ENCODE measurements at regions not wholly inside any gene's neighbourhood (a gene's known extent, or its start where the extent isn't known, plus 50 kb on each side); places are given as distances from the start of the nearest gene placed in this dataset.

DNA sequence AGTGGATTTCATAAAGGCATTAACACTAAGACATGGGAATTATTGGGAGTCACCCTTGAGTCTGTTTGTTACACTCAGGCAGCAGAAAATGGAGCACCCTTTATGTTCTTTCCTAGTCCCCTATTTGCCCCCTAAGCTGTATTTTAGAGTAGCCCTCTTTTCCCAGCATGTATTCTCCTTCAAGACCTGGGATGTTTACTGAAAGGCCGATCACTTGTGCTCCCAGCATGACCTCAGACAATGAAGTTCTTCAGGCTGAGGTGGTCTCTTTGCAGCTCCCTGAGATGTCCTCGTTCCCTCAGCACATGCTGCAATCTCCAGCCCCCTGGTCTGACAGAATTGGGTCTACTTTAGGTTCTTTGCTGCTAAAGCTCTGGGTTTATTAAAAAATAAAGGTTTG, 169.7 kb downstream of the YTHDC2 start:
- TF ChIP-seq REST (IDR thresholded peaks at IDR 0.05; ENCODE audit: insufficient replicate concordance, low read depth), result no peak
- Histone ChIP-seq H3K27ac (replicated peaks) (no peak overlapping the region), H3K27me3 (ENCODE audit: insufficient read depth, poor library complexity, severe bottlenecking) (no peaks in the 10 kb centered on the region), H3K4me3 (replicated peaks; ENCODE audit: insufficient read depth, low read length) (no peak overlapping the region)
- DNase-seq (ENCODE audit: low read depth in 1 of 2, low spot score in 1 of 2), result no peak

DNA sequence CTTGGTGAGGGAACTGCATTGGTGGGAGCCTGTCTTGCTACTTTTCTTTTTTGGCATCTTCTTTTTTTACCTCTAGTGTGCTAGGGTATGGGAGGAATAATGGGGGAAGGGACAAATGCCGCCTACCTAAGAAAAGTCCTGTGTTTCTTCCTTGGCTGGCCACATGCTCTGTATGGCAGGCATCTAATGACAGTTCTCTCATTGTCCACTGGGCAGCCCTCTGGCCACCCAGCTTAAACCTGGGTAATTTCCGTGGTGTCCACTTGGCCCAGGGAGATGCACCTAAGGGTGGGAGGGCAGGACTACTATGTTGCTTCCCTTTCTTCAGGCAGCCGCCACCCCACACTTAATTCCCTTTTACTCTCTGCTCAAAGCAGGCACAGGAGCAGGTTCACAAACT, 173.1 kb downstream of the YTHDC2 start:
- no peak overlapping the region for H3K4me3 ChIP-seq (replicated peaks; ENCODE audit: insufficient read depth, low read length)
- H3K27me3 ChIP-seq (ENCODE audit: insufficient read depth, poor library complexity, severe bottlenecking), result no peaks in the 10 kb centered on the region
- H3K27ac ChIP-seq (replicated peaks), result no peak overlapping the region
- TF ChIP-seq, protein P1, sequence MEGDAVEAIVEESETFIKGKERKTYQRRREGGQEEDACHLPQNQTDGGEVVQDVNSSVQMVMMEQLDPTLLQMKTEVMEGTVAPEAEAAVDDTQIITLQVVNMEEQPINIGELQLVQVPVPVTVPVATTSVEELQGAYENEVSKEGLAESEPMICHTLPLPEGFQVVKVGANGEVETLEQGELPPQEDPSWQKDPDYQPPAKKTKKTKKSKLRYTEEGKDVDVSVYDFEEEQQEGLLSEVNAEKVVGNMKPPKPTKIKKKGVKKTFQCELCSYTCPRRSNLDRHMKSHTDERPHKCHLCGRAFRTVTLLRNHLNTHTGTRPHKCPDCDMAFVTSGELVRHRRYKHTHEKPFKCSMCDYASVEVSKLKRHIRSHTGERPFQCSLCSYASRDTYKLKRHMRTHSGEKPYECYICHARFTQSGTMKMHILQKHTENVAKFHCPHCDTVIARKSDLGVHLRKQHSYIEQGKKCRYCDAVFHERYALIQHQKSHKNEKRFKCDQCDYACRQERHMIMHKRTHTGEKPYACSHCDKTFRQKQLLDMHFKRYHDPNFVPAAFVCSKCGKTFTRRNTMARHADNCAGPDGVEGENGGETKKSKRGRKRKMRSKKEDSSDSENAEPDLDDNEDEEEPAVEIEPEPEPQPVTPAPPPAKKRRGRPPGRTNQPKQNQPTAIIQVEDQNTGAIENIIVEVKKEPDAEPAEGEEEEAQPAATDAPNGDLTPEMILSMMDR (IDR thresholded peaks at IDR 0.05; ENCODE audit: insufficient read depth, low read length), result no peak
- TF ChIP-seq GABPA (IDR thresholded peaks at IDR 0.05; ENCODE audit: low read depth), result no peak
- no peak for DNase-seq (ENCODE audit: low read depth in 1 of 2, low spot score in 1 of 2)

DNA sequence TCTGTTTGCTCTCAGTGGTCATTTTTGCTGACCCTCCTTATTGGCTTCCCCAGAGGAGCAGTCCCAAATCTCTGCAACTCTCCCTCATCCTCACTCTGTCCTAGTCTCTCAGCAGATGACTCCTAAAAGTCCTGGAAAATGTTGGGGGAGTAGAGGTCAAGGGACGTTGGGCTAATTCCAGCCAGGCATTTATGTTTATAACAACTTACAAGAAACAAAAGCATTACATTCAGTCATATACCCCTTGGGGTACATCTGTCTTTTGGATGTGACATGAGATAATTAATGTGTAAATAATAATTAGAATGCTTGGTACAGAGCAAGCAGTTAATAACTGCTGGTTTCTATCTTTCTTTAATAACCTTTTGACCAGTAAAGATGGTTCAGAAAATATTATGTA, 176.2 kb downstream of the YTHDC2 start:
- TF ChIP-seq, protein P1 (IDR thresholded peaks at IDR 0.05; ENCODE audit: insufficient read depth, low read length), result no peak
- no peak for TF ChIP-seq SPI1 (IDR thresholded peaks at IDR 0.05; ENCODE audit: borderline replicate concordance, low read depth)
- no peak for TF ChIP-seq GABPA (IDR thresholded peaks at IDR 0.05; ENCODE audit: low read depth)
- no peak for TF ChIP-seq POLR2AphosphoS5 (IDR thresholded peaks at IDR 0.05; ENCODE audit: low read depth)
- no peak for TF ChIP-seq REST (IDR thresholded peaks at IDR 0.05; ENCODE audit: insufficient replicate concordance, low read depth)
- Histone ChIP-seq H3K27ac (replicated peaks) (no peak overlapping the region), H3K27me3 (ENCODE audit: insufficient read depth, poor library complexity, severe bottlenecking) (no peaks in the 10 kb centered on the region), H3K4me3 (replicated peaks; ENCODE audit: insufficient read depth, low read length) (no peak overlapping the region)
- DNase-seq (ENCODE audit: low read depth in 1 of 2, low spot score in 1 of 2), result no peak

- Histone ChIP-seq H3K27me3 (ENCODE audit: insufficient read depth, poor library complexity, severe bottlenecking) (no peaks in the 10 kb centered on the region), H3K27ac (replicated peaks) (no peak overlapping the region), H3K4me3 (replicated peaks; ENCODE audit: insufficient read depth, low read length) (no peak overlapping the region)
- DNase-seq (ENCODE audit: low read depth in 1 of 2, low spot score in 1 of 2), result no peak
- TF ChIP-seq SPI1 (IDR thresholded peaks at IDR 0.05; ENCODE audit: borderline replicate concordance, low read depth), result no peak
- no peak for TF ChIP-seq POLR2AphosphoS5 (IDR thresholded peaks at IDR 0.05; ENCODE audit: low read depth)
- no peak for TF ChIP-seq GABPA (IDR thresholded peaks at IDR 0.05; ENCODE audit: low read depth)
- TF ChIP-seq, protein P1 (IDR thresholded peaks at IDR 0.05; ENCODE audit: insufficient read depth, low read length), result no peak
- TF ChIP-seq REST (IDR thresholded peaks at IDR 0.05; ENCODE audit: insufficient replicate concordance, low read depth), result no peak
Measured at GRCh38 chr5:113692466-113692865, 179.0 kb downstream of the YTHDC2 start.

All from HL-60 (cell line).